ENCODE measurements at regions not wholly inside any gene's neighbourhood (a gene's known extent, or its start where the extent isn't known, plus 50 kb on each side); places are given as distances from the start of the nearest gene placed in this dataset.

GRCh38 chr12:75727577-75727976 lies 216.2 kb upstream of the KRR1 start:
- H3K27me3 Mint-ChIP-seq, result peaks cover 5% of the 10 kb centered on the region
- TF ChIP-seq, protein P1, sequence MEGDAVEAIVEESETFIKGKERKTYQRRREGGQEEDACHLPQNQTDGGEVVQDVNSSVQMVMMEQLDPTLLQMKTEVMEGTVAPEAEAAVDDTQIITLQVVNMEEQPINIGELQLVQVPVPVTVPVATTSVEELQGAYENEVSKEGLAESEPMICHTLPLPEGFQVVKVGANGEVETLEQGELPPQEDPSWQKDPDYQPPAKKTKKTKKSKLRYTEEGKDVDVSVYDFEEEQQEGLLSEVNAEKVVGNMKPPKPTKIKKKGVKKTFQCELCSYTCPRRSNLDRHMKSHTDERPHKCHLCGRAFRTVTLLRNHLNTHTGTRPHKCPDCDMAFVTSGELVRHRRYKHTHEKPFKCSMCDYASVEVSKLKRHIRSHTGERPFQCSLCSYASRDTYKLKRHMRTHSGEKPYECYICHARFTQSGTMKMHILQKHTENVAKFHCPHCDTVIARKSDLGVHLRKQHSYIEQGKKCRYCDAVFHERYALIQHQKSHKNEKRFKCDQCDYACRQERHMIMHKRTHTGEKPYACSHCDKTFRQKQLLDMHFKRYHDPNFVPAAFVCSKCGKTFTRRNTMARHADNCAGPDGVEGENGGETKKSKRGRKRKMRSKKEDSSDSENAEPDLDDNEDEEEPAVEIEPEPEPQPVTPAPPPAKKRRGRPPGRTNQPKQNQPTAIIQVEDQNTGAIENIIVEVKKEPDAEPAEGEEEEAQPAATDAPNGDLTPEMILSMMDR (IDR thresholded peaks at IDR 0.05), result no peak
- H3K9me3 Mint-ChIP-seq, result peaks cover 3% of the 10 kb centered on the region
- no peak overlapping the region for H3K4me3 Mint-ChIP-seq
- no peak for DNase-seq
- peaks cover 10% of the 10 kb centered on the region for H3K4me1 Mint-ChIP-seq (ENCODE audit: low read depth)
- H3K27ac Mint-ChIP-seq, result no peak overlapping the region
- ChIA-PET POLR2A (no interaction called here), CTCF (no interaction called here)
- H3K36me3 Mint-ChIP-seq (ENCODE audit: low read depth), result peaks cover 4% of the 10 kb centered on the region
- no peak for ATAC-seq
- intact Hi-C loops (cut with micrococcal nuclease), result no loop called here

DNA sequence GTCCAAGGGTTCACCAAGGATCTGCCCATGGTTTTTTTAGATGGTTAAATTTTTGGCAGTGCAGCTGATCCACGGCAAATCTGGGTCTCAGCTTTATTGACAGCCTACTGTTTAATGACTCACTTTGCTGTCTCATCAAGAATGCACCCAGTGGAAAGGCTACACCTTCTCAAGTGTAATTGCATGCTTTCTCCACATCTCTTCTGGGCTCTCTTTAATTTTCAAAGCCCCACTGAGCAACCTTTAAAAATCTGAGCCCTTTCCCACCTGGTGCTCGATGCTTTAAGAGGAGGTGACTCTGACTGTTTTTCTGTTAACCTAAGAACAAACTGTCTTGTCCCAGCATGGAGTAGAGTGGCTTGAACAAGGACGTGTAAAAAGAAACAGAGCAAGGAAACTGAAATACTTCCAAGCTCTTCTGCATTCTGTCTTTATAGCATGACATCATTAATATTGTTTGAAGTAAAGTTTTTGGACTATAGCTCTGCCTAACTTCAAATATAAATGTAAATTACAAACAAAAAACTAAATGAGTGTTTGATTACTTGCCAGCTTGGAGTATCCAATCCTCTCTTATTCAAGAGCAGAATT lies 214.2 kb upstream of the KRR1 start:
- Mint-ChIP-seq H3K4me1 (ENCODE audit: low read depth) (peaks cover 20% of the 10 kb centered on the region), H3K27me3 (peaks cover 5% of the 10 kb centered on the region), H3K9me3 (peaks cover 3% of the 10 kb centered on the region), H3K36me3 (ENCODE audit: low read depth) (peaks cover 4% of the 10 kb centered on the region), H3K27ac (no peak overlapping the region), H3K4me3 (no peak overlapping the region)
- TF ChIP-seq, protein P1 (IDR thresholded peaks at IDR 0.05), result no peak
- intact Hi-C loops (cut with micrococcal nuclease), result no loop called here
- POLR2A ChIA-PET, result interaction anchor here (0.7 to 1.0 kb wide), 2 partner anchors 20 to 281 kb away, joined by 3 read pairs; no protein-coding TSS in a partner anchor
- no peak for DNase-seq
- CTCF ChIA-PET, result interaction anchor here (1.1 to 1.7 kb wide), 4 partner anchors 11 to 214 kb away, joined by 3 to 5 read pairs (median 4); partner anchors contain the start of gene KRR1
- ATAC-seq, result peak; percentile 64

GRCh38 chr12:75724928-75725312 lies 213.5 kb upstream of the KRR1 start:
- intact Hi-C loops (cut with micrococcal nuclease), result no loop called here
- POLR2A ChIA-PET, result interaction anchor here (1.0 kb wide), 1 partner anchor 20 kb away, joined by 3 read pairs; no protein-coding TSS in a partner anchor
- Mint-ChIP-seq H3K9me3 (peaks cover 3% of the 10 kb centered on the region), H3K27ac (no peak overlapping the region), H3K36me3 (ENCODE audit: low read depth) (peaks cover 4% of the 10 kb centered on the region), H3K27me3 (peaks cover 7% of the 10 kb centered on the region), H3K4me1 (ENCODE audit: low read depth) (peaks cover 20% of the 10 kb centered on the region), H3K4me3 (no peak overlapping the region)
- DNase-seq, result no peak
- CTCF ChIA-PET, result interaction anchor here (1.4 to 1.6 kb wide), 2 partner anchors 13 to 15 kb away, joined by 4 read pairs; no protein-coding TSS in a partner anchor
- no peak for ATAC-seq
- TF ChIP-seq, protein P1 (IDR thresholded peaks at IDR 0.05), result no peak

- ATAC-seq, result no peak
- H3K4me3 Mint-ChIP-seq, result no peak overlapping the region
- intact Hi-C loops (cut with micrococcal nuclease), result no loop called here
- POLR2A ChIA-PET, result interaction anchor here (0.7 kb wide), 1 partner anchor 296 kb away, joined by 3 read pairs; no protein-coding TSS in a partner anchor
- H3K4me1 Mint-ChIP-seq (ENCODE audit: low read depth), result peaks cover 20% of the 10 kb centered on the region
- no peak for DNase-seq
- peaks cover 3% of the 10 kb centered on the region for H3K9me3 Mint-ChIP-seq
- H3K27me3 Mint-ChIP-seq, result peaks cover 7% of the 10 kb centered on the region
- no peak overlapping the region for H3K27ac Mint-ChIP-seq
- TF ChIP-seq, protein P1 (IDR thresholded peaks at IDR 0.05), result no peak
- peaks cover 4% of the 10 kb centered on the region for H3K36me3 Mint-ChIP-seq (ENCODE audit: low read depth)
- CTCF ChIA-PET, result interaction anchor here (1.6 kb wide), 1 partner anchor 14 kb away, joined by 4 read pairs; no protein-coding TSS in a partner anchor
Measured at GRCh38 chr12:75724307-75724927, 213.0 kb upstream of the KRR1 start.

- peaks cover 20% of the 10 kb centered on the region for H3K4me1 Mint-ChIP-seq (ENCODE audit: low read depth)
- H3K27ac Mint-ChIP-seq, result peak overlapping the region; percentile 53
- H3K4me3 Mint-ChIP-seq, result no peak overlapping the region
- peaks cover 11% of the 10 kb centered on the region for H3K27me3 Mint-ChIP-seq
- DNase-seq (peak; percentile 58), ATAC-seq (peak; percentile 93)
- TF ChIP-seq, protein P1 (IDR thresholded peaks at IDR 0.05), result no peak
- H3K9me3 Mint-ChIP-seq, result peaks cover 3% of the 10 kb centered on the region
- peaks cover 4% of the 10 kb centered on the region for H3K36me3 Mint-ChIP-seq (ENCODE audit: low read depth)
- ChIA-PET POLR2A (no interaction called here), CTCF (no interaction called here)
- intact Hi-C loops (cut with micrococcal nuclease), result no loop called here
Measured at GRCh38 chr12:75722714-75723200, 211.3 kb upstream of the KRR1 start.

Measured in activated CD8-positive, alpha-beta T cell treated with anti-CD3 and anti-CD28 coated beads for 36 hours (primary cell).